ENCODE measurements at regions not wholly inside any gene's neighbourhood (a gene's known extent, or its start where the extent isn't known, plus 50 kb on each side); places are given as distances from the start of the nearest gene placed in this dataset.

GRCh38 chr3:70899816-70900215 lies 587.4 kb upstream of the MDFIC2 start:
- POLR2A ChIA-PET: no interaction called here
- DNase-seq: no peak
- Mint-ChIP-seq H3K27ac (no peak overlapping the region), H3K27me3 (peaks cover 8% of the 10 kb centered on the region), H3K9me3 (ENCODE audit: low read depth) (no peaks in the 10 kb centered on the region), H3K4me1 (no peaks in the 10 kb centered on the region), H3K36me3 (ENCODE audit: low read depth) (no peaks in the 10 kb centered on the region), H3K4me3 (no peak overlapping the region)
- intact Hi-C loops (cut with DNase I, micrococcal nuclease): no loop called here
- CTCF ChIA-PET: interaction anchor here (1.0 kb wide), 1 partner anchor 9 kb away, joined by 3 read pairs; no protein-coding TSS in a partner anchor
- no peak for ATAC-seq

GRCh38 chr3:70890020-70890394 lies 577.6 kb upstream of the MDFIC2 start:
- ATAC-seq (no peak), DNase-seq (no peak)
- no peak overlapping the region for H3K4me3 Mint-ChIP-seq
- ChIA-PET POLR2A (interaction anchor here (0.7 kb wide), 1 partner anchor 268 kb away, joined by 3 read pairs; no protein-coding TSS in a partner anchor), CTCF (no interaction called here)
- no peaks in the 10 kb centered on the region for H3K27me3 Mint-ChIP-seq
- no peaks in the 10 kb centered on the region for H3K4me1 Mint-ChIP-seq
- H3K27ac Mint-ChIP-seq: no peak overlapping the region
- no peaks in the 10 kb centered on the region for H3K9me3 Mint-ChIP-seq (ENCODE audit: low read depth)
- intact Hi-C loops (cut with DNase I, micrococcal nuclease): no loop called here
- H3K36me3 Mint-ChIP-seq (ENCODE audit: low read depth): no peaks in the 10 kb centered on the region

GRCh38 chr3:70889162-70890019 lies 577.0 kb upstream of the MDFIC2 start:
- intact Hi-C loops (cut with DNase I, micrococcal nuclease): no loop called here
- no peak overlapping the region for H3K27ac Mint-ChIP-seq
- ChIA-PET POLR2A (no interaction called here), CTCF (interaction anchor here (1.0 kb wide), 1 partner anchor 9 kb away, joined by 4 read pairs; no protein-coding TSS in a partner anchor)
- H3K4me1 Mint-ChIP-seq: no peaks in the 10 kb centered on the region
- no peaks in the 10 kb centered on the region for H3K36me3 Mint-ChIP-seq (ENCODE audit: low read depth)
- DNase-seq (no peak), ATAC-seq (no peak)
- no peak overlapping the region for H3K4me3 Mint-ChIP-seq
- H3K9me3 Mint-ChIP-seq (ENCODE audit: low read depth): no peaks in the 10 kb centered on the region
- H3K27me3 Mint-ChIP-seq: no peaks in the 10 kb centered on the region

GRCh38 chr3:70885636-70886035 lies 573.2 kb upstream of the MDFIC2 start:
- DNase-seq (no peak), ATAC-seq (no peak)
- ChIA-PET CTCF (interaction anchor here (0.7 kb wide), 2 partner anchors 30 to 214 kb away, joined by 3 to 4 read pairs; no protein-coding TSS in a partner anchor), POLR2A (no interaction called here)
- H3K36me3 Mint-ChIP-seq (ENCODE audit: low read depth): no peaks in the 10 kb centered on the region
- intact Hi-C loops (cut with DNase I, micrococcal nuclease): no loop called here
- H3K4me1 Mint-ChIP-seq: no peaks in the 10 kb centered on the region
- H3K9me3 Mint-ChIP-seq (ENCODE audit: low read depth): no peaks in the 10 kb centered on the region
- H3K27me3 Mint-ChIP-seq: no peaks in the 10 kb centered on the region
- H3K27ac Mint-ChIP-seq: no peak overlapping the region
- no peak overlapping the region for H3K4me3 Mint-ChIP-seq

- Mint-ChIP-seq H3K27me3 (peaks cover 4% of the 10 kb centered on the region), H3K4me1 (no peaks in the 10 kb centered on the region), H3K9me3 (ENCODE audit: low read depth) (peaks cover 13% of the 10 kb centered on the region), H3K4me3 (no peak overlapping the region), H3K27ac (no peak overlapping the region), H3K36me3 (ENCODE audit: low read depth) (peaks cover 3% of the 10 kb centered on the region)
- POLR2A ChIA-PET: no interaction called here
- ATAC-seq: no peak
- DNase-seq: no peak
- intact Hi-C loops (cut with DNase I, micrococcal nuclease): no loop called here
- CTCF ChIA-PET: interaction anchor here (0.7 kb wide), 1 partner anchor 1268 kb away, joined by 3 read pairs; no protein-coding TSS in a partner anchor
Measured at GRCh38 chr3:70882104-70882503, 569.7 kb upstream of the MDFIC2 start.

- no peak for DNase-seq
Measured at GRCh38 chr3:70880421-70880820, 568.0 kb upstream of the MDFIC2 start.

GRCh38 chr3:70876154-70876553 lies 563.7 kb upstream of the MDFIC2 start:
- DNase-seq: no peak
- ATAC-seq: no peak
- Mint-ChIP-seq H3K36me3 (ENCODE audit: low read depth) (peaks cover 5% of the 10 kb centered on the region), H3K4me1 (no peaks in the 10 kb centered on the region), H3K9me3 (ENCODE audit: low read depth) (peaks cover 23% of the 10 kb centered on the region), H3K4me3 (no peak overlapping the region), H3K27ac (no peak overlapping the region), H3K27me3 (peaks cover 13% of the 10 kb centered on the region)
- ChIA-PET POLR2A (no interaction called here), CTCF (interaction anchor here (0.9 kb wide), 1 partner anchor 36 kb away, joined by 3 read pairs; no protein-coding TSS in a partner anchor)
- intact Hi-C loops (cut with DNase I, micrococcal nuclease): no loop called here

More at GRCh38 chr3:70880421-70880820, 568.0 kb upstream of the MDFIC2 start:
- no peaks in the 10 kb centered on the region for H3K4me1 Mint-ChIP-seq
- H3K4me3 Mint-ChIP-seq: no peak overlapping the region
- CTCF ChIA-PET: interaction anchor here (0.8 to 1.2 kb wide), 2 partner anchors 9 to 330 kb away, joined by 3 to 4 read pairs; no protein-coding TSS in a partner anchor
- peaks cover 13% of the 10 kb centered on the region for H3K9me3 Mint-ChIP-seq (ENCODE audit: low read depth)
- H3K36me3 Mint-ChIP-seq (ENCODE audit: low read depth): peaks cover 3% of the 10 kb centered on the region
- POLR2A ChIA-PET: no interaction called here
- ATAC-seq: no peak
- peaks cover 4% of the 10 kb centered on the region for H3K27me3 Mint-ChIP-seq
- intact Hi-C loops (cut with DNase I, micrococcal nuclease): no loop called here
- no peak overlapping the region for H3K27ac Mint-ChIP-seq

GRCh38 chr3:70874196-70874595 lies 561.8 kb upstream of the MDFIC2 start:
- H3K9me3 Mint-ChIP-seq (ENCODE audit: low read depth): peaks cover 24% of the 10 kb centered on the region
- H3K4me1 Mint-ChIP-seq: no peaks in the 10 kb centered on the region
- ChIA-PET POLR2A (no interaction called here), CTCF (interaction anchor here (1.3 kb wide), 1 partner anchor 55 kb away, joined by 3 read pairs; no protein-coding TSS in a partner anchor)
- H3K27me3 Mint-ChIP-seq: peaks cover 14% of the 10 kb centered on the region
- DNase-seq: no peak
- H3K4me3 Mint-ChIP-seq: no peak overlapping the region
- H3K36me3 Mint-ChIP-seq (ENCODE audit: low read depth): peaks cover 5% of the 10 kb centered on the region
- intact Hi-C loops (cut with DNase I, micrococcal nuclease): no loop called here
- no peak for ATAC-seq
- H3K27ac Mint-ChIP-seq: no peak overlapping the region

GRCh38 chr3:70873686-70874085 lies 561.2 kb upstream of the MDFIC2 start:
- CTCF ChIA-PET: interaction anchor here (1.3 kb wide), 1 partner anchor 55 kb away, joined by 3 read pairs; no protein-coding TSS in a partner anchor
- Mint-ChIP-seq H3K27ac (no peak overlapping the region), H3K4me3 (no peak overlapping the region), H3K9me3 (ENCODE audit: low read depth) (peaks cover 20% of the 10 kb centered on the region), H3K27me3 (peaks cover 12% of the 10 kb centered on the region), H3K4me1 (no peaks in the 10 kb centered on the region), H3K36me3 (ENCODE audit: low read depth) (peaks cover 2% of the 10 kb centered on the region)
- no peak for ATAC-seq
- DNase-seq: no peak
- intact Hi-C loops (cut with DNase I, micrococcal nuclease): no loop called here
- POLR2A ChIA-PET: no interaction called here

- peaks cover 12% of the 10 kb centered on the region for H3K27me3 Mint-ChIP-seq
Measured at GRCh38 chr3:70871909-70872656, 559.6 kb upstream of the MDFIC2 start.

GRCh38 chr3:70870576-70870975 lies 558.1 kb upstream of the MDFIC2 start:
- peaks cover 2% of the 10 kb centered on the region for H3K36me3 Mint-ChIP-seq (ENCODE audit: low read depth)
- POLR2A ChIA-PET: no interaction called here

More at GRCh38 chr3:70871909-70872656, 559.6 kb upstream of the MDFIC2 start:
- H3K4me1 Mint-ChIP-seq: no peaks in the 10 kb centered on the region
- POLR2A ChIA-PET: no interaction called here
- CTCF ChIA-PET: interaction anchor here (0.9 kb wide), 1 partner anchor 293 kb away, joined by 3 read pairs; no protein-coding TSS in a partner anchor
- H3K9me3 Mint-ChIP-seq (ENCODE audit: low read depth): peaks cover 15% of the 10 kb centered on the region
- no peak overlapping the region for H3K4me3 Mint-ChIP-seq
- intact Hi-C loops (cut with DNase I, micrococcal nuclease): no loop called here
- H3K27ac Mint-ChIP-seq: no peak overlapping the region
- H3K36me3 Mint-ChIP-seq (ENCODE audit: low read depth): peaks cover 2% of the 10 kb centered on the region
- no peak for ATAC-seq
- DNase-seq: no peak

More at GRCh38 chr3:70870576-70870975, 558.1 kb upstream of the MDFIC2 start:
- no peaks in the 10 kb centered on the region for H3K4me1 Mint-ChIP-seq
- CTCF ChIA-PET: no interaction called here
- intact Hi-C loops (cut with DNase I, micrococcal nuclease): no loop called here
- peaks cover 12% of the 10 kb centered on the region for H3K27me3 Mint-ChIP-seq
- peaks cover 15% of the 10 kb centered on the region for H3K9me3 Mint-ChIP-seq (ENCODE audit: low read depth)
- H3K27ac Mint-ChIP-seq: no peak overlapping the region
- no peak for DNase-seq
- no peak for ATAC-seq
- H3K4me3 Mint-ChIP-seq: no peak overlapping the region
